EH (cell line): ENCODE measurements at regions not wholly inside any gene's neighbourhood (a gene's known extent, or its start where the extent isn't known, plus 50 kb on each side); places are given as distances from the start of the nearest gene placed in this dataset.
"Not testable (repeated sequence)": the region's sequence is repeated elsewhere in the genome, so short reads cannot be mapped to it uniquely, and the experiment has no call there.

Experiments used
- DNase-seq: peaks from one replicate; pipeline ENCODE4 v3.0.0-alpha.2; 2015; ENCODE audit warnings: low read depth

GRCh38 chr1:214143006-214143992, 137.7 kb upstream of the SMYD2 start:
- no peak for DNase-seq

- not testable (repeated sequence) for DNase-seq
Measured at GRCh38 chr1:214144521-214144920, 136.4 kb upstream of the SMYD2 start.

GRCh38 chr1:214146523-214146922, 134.4 kb upstream of the SMYD2 start:
- DNase-seq = no peak

- no peak for DNase-seq
Measured at GRCh38 chr1:214154596-214155292, 126.2 kb upstream of the SMYD2 start.

GRCh38 chr1:214155987-214156625, 124.9 kb upstream of the SMYD2 start:
- DNase-seq = no peak

GRCh38 chr1:214164173-214164572, 116.8 kb upstream of the SMYD2 start:
- DNase-seq = no peak

GRCh38 chr1:214165850-214166374, 115.0 kb upstream of the SMYD2 start:
- no peak for DNase-seq

GRCh38 chr1:214174508-214175199, 106.3 kb upstream of the SMYD2 start:
- DNase-seq = no peak

GRCh38 chr1:214178102-214178501, 102.9 kb upstream of the SMYD2 start:
- DNase-seq = no peak

- no peak for DNase-seq
Measured at GRCh38 chr1:214184992-214185391, 96.0 kb upstream of the SMYD2 start.

GRCh38 chr1:214186103-214186824, 94.7 kb upstream of the SMYD2 start:
- peak; percentile 7 for DNase-seq

GRCh38 chr1:214187121-214187900, 93.6 kb upstream of the SMYD2 start:
- DNase-seq = peak; percentile 1

GRCh38 chr1:214187933-214188332, 93.0 kb upstream of the SMYD2 start:
- no peak for DNase-seq

- no peak for DNase-seq
Measured at GRCh38 chr1:214188835-214189234, 92.1 kb upstream of the SMYD2 start.

GRCh38 chr1:214192825-214193643, 87.9 kb upstream of the SMYD2 start:
- DNase-seq = no peak

GRCh38 chr1:214193691-214194090, 87.3 kb upstream of the SMYD2 start:
- DNase-seq = no peak

- no peak for DNase-seq
Measured at GRCh38 chr1:214198571-214198970, 82.4 kb upstream of the SMYD2 start.

- DNase-seq = no peak
Measured at GRCh38 chr1:214199585-214199984, 81.4 kb upstream of the SMYD2 start.

GRCh38 chr1:214202992-214203391, 78.0 kb upstream of the SMYD2 start:
- DNase-seq = no peak
